Osteocyte (in vitro differentiated cells): ENCODE measurements at regions not wholly inside any gene's neighbourhood (a gene's known extent, or its start where the extent isn't known, plus 50 kb on each side); places are given as distances from the start of the nearest gene placed in this dataset.
A peak's percentile ranks its signal among the peaks of the same experiment; 100 is the strongest.
"Not testable (repeated sequence)": the region's sequence is repeated elsewhere in the genome, so short reads cannot be mapped to it uniquely, and the experiment has no call there.

Experiments used
- DNase-seq: peaks from one replicate; pipeline ENCODE4 v3.0.0; 2021; ENCODE audit warnings: mixed read lengths; ENCODE audit not compliant: unreplicated experiment; ENCODE audit errors: extremely low spot score
- H3K27ac Mint-ChIP-seq: one replicate; pipeline ENCODE4 v1.8.0; 2021; ENCODE audit warnings: mild to moderate bottlenecking, mixed read lengths; ENCODE audit not compliant: unreplicated experiment
- H3K27me3 Mint-ChIP-seq: one replicate; pipeline ENCODE4 v1.8.0; 2021; ENCODE audit warnings: mixed read lengths; ENCODE audit not compliant: unreplicated experiment
- H3K36me3 Mint-ChIP-seq: one replicate; pipeline ENCODE4 v1.8.0; 2021; ENCODE audit warnings: mixed read lengths; ENCODE audit not compliant: unreplicated experiment
- H3K4me1 Mint-ChIP-seq: one replicate; pipeline ENCODE4 v1.8.0; 2021; ENCODE audit warnings: mixed read lengths; ENCODE audit not compliant: unreplicated experiment
- H3K4me3 Mint-ChIP-seq: one replicate; pipeline ENCODE4 v1.8.0; 2021; ENCODE audit warnings: mild to moderate bottlenecking, moderate library complexity, mixed read lengths; ENCODE audit not compliant: unreplicated experiment
- H3K9me3 Mint-ChIP-seq: one replicate; pipeline ENCODE4 v1.8.0; 2021; ENCODE audit warnings: mixed read lengths; ENCODE audit not compliant: unreplicated experiment
- CTCF ChIP-seq: fragments of 200-600 bp; sonication (generic); IDR thresholded peaks from 2 replicates; pipeline ENCODE4 v1.5.0; 2021; ENCODE audit warnings: antibody characterized with exemption, mild to moderate bottlenecking, moderate library complexity

- H3K27me3 Mint-ChIP-seq, result no peaks in the 10 kb centered on the region
- H3K9me3 Mint-ChIP-seq, result peaks cover 13% of the 10 kb centered on the region
- no peak for TF ChIP-seq CTCF
- no peak overlapping the region for H3K27ac Mint-ChIP-seq
- H3K4me3 Mint-ChIP-seq, result no peak overlapping the region
- peak; percentile 91 for DNase-seq
- H3K36me3 Mint-ChIP-seq, result peaks cover 2% of the 10 kb centered on the region
- no peaks in the 10 kb centered on the region for H3K4me1 Mint-ChIP-seq
Measured at GRCh38 chr15:20346082-20346805, 195.4 kb downstream of the GOLGA6L6 start.

GRCh38 chr15:20345401-20345958, 196.1 kb downstream of the GOLGA6L6 start:
- no peaks in the 10 kb centered on the region for H3K36me3 Mint-ChIP-seq
- DNase-seq, result peak; percentile 93
- peaks cover 9% of the 10 kb centered on the region for H3K9me3 Mint-ChIP-seq
- no peak overlapping the region for H3K27ac Mint-ChIP-seq
- H3K4me3 Mint-ChIP-seq, result no peak overlapping the region
- no peaks in the 10 kb centered on the region for H3K27me3 Mint-ChIP-seq
- TF ChIP-seq CTCF, result no peak
- no peaks in the 10 kb centered on the region for H3K4me1 Mint-ChIP-seq

- Mint-ChIP-seq H3K27ac (no peak overlapping the region), H3K27me3 (no peaks in the 10 kb centered on the region), H3K4me3 (no peak overlapping the region), H3K9me3 (peaks cover 2% of the 10 kb centered on the region), H3K36me3 (no peaks in the 10 kb centered on the region), H3K4me1 (no peaks in the 10 kb centered on the region)
- peak; percentile 92 for DNase-seq
- no peak for TF ChIP-seq CTCF
Measured at GRCh38 chr15:20344601-20345400, 196.8 kb downstream of the GOLGA6L6 start.

GRCh38 chr15:20343395-20344211, 198.0 kb downstream of the GOLGA6L6 start:
- not testable (repeated sequence) for H3K36me3 Mint-ChIP-seq, H3K27me3 Mint-ChIP-seq, H3K27ac Mint-ChIP-seq, H3K4me1 Mint-ChIP-seq, H3K9me3 Mint-ChIP-seq, H3K4me3 Mint-ChIP-seq
- DNase-seq, result peak; percentile 95

- not testable (repeated sequence) for H3K9me3 Mint-ChIP-seq, H3K36me3 Mint-ChIP-seq, H3K27ac Mint-ChIP-seq, H3K4me3 Mint-ChIP-seq, H3K4me1 Mint-ChIP-seq, H3K27me3 Mint-ChIP-seq
- DNase-seq, result peak; percentile 90
Measured at GRCh38 chr15:20342601-20343394, 198.8 kb downstream of the GOLGA6L6 start.
